Right lobe of liver (tissue), 6 donors: ENCODE measurements at regions not wholly inside any gene's neighbourhood (a gene's known extent, or its start where the extent isn't known, plus 50 kb on each side); places are given as distances from the start of the nearest gene placed in this dataset.

ENCODE experiments used
- ATAC-seq, 4 donors: fragments of 200-7000 bp; cut with Tn5 transposase; one replicate each; pipeline ENCODE4 v1.9.1; 2020; ENCODE audit warnings: mild to moderate bottlenecking in 4 of 4, moderate library complexity in 4 of 4
- DNase-seq, 3 donors: peaks; one replicate each; pipeline ENCODE4 v3.0.0-alpha.2; 2020
- H3K27ac ChIP-seq, 3 donors: fragments of 200-600 bp; one replicate each; pipeline ENCODE4 v1.8.0; 2022
- H3K27me3 ChIP-seq, 2 donors: fragments of 200-600 bp; one replicate each; pipeline ENCODE4 v1.8.0; 2022
- H3K36me3 ChIP-seq, 4 donors: fragments of 200-600 bp; sonication (generic) in 1 of 4; one replicate each; pipeline versions ENCODE4 v1.5.1 to v1.8.0; 2017 to 2022; ENCODE audit warnings: control low read depth in 1 of 4
- H3K4me1 ChIP-seq, 4 donors: fragments of 200-600 bp; sonication (generic) in 1 of 4; one replicate each; pipeline versions ENCODE4 v1.5.1 to v1.8.0; 2017 to 2022; ENCODE audit warnings: control low read depth in 1 of 4
- H3K4me3 ChIP-seq, 3 donors: fragments of 200-600 bp; one replicate each; pipeline ENCODE4 v1.8.0; 2022
- H3K9me3 ChIP-seq, 4 donors: fragments of 200-600 bp; sonication (generic) in 1 of 4; one replicate each; pipeline versions ENCODE4 v1.5.1 to v1.8.0; 2017 to 2022; ENCODE audit warnings: control low read depth in 1 of 4
- CTCF ChIP-seq, 4 donors: fragments of 200-600 bp in 3 of 4; fragments of 450-650 bp in 1 of 4; IDR thresholded peaks; one replicate each; pipeline versions ENCODE4 v1.5.1 to v1.8.0; 2016 to 2022; ENCODE audit warnings: antibody characterized with exemption in 4 of 4, mild to moderate bottlenecking in 2 of 4
- POLR2A ChIP-seq: fragments of 450-650 bp; IDR thresholded peaks from one replicate; pipeline ENCODE4 v1.6.1; 2017; ENCODE audit warnings: antibody characterized with exemption, mild to moderate bottlenecking
- WGBS: methylation state at CpG from one replicate; pipeline ENCODE4 v1.1.6; 2018; ENCODE audit warnings: low coverage, low lambda C conversion rate; ENCODE audit not compliant: insufficient coverage; ENCODE audit errors: missing lambda C conversion rate; 5-methylcytosine and 5-hydroxymethylcytosine counted together
- intact Hi-C, 2 donors: fragments of 100-400 bp; cut with DNase I; formaldehyde crosslinking; loops; one replicate each; pipeline versions ENCODE4 v1.11.2 to v1.14.1; 2022
- donor health status: DM: no; HTN: yes; CAD: no.
- donor health status: DM: no; HTN: no; CAD: no.
- donor health status: DM: no; HTN: no; CAD: no.
- donor health status: DM: no; HTN: yes; CAD: no.
- donor health status: DM: no; HTN: yes; CAD: no.

GRCh38 chr2:79292239-79292957 is 132.8 kb upstream of the REG3A start:
- no peak overlapping the region for H3K27ac ChIP-seq
- H3K36me3 ChIP-seq = no peaks in the 10 kb centered on the region
- no peak overlapping the region for H3K4me3 ChIP-seq
- 0% methylated on average over 1 of the region's 1 CpG for WGBS
- no peak for ATAC-seq
- no peaks in the 10 kb centered on the region for H3K9me3 ChIP-seq
- DNase-seq = no peak
- TF ChIP-seq POLR2A (no peak), CTCF (IDR thresholded peaks at IDR 0.05) (no peak)
- no peaks in the 10 kb centered on the region for H3K4me1 ChIP-seq
- intact Hi-C loops = no loop called here
- no peaks in the 10 kb centered on the region for H3K27me3 ChIP-seq

- ATAC-seq (no peak), DNase-seq (no peak)
- Histone ChIP-seq H3K36me3 (no peaks in the 10 kb centered on the region), H3K9me3 (no peaks in the 10 kb centered on the region), H3K4me3 (no peak overlapping the region), H3K27me3 (no peaks in the 10 kb centered on the region), H3K27ac (no peak overlapping the region), H3K4me1 (no peaks in the 10 kb centered on the region)
- intact Hi-C loops = no loop called here
- TF ChIP-seq CTCF (IDR thresholded peaks at IDR 0.05) (no peak), POLR2A (no peak)
- WGBS = 60% methylated on average over 3 of the region's 3 CpGs
These were observed 116.3 kb upstream of the REG3A start for GRCh38 chr2:79275863-79276262.

- WGBS = 36% methylated on average over 2 of the region's 2 CpGs
- intact Hi-C loops = no loop called here
- no peaks in the 10 kb centered on the region for H3K27me3 ChIP-seq
- H3K36me3 ChIP-seq = no peaks in the 10 kb centered on the region
- DNase-seq (no peak), ATAC-seq (no peak)
- H3K4me1 ChIP-seq = no peaks in the 10 kb centered on the region
- no peak overlapping the region for H3K4me3 ChIP-seq
- no peak for TF ChIP-seq CTCF (IDR thresholded peaks at IDR 0.05)
- TF ChIP-seq POLR2A = no peak
- H3K27ac ChIP-seq = no peak overlapping the region
- H3K9me3 ChIP-seq = no peaks in the 10 kb centered on the region
These were observed 115.6 kb upstream of the REG3A start for GRCh38 chr2:79275197-79275596.

GRCh38 chr2:79272616-79273015 is 113.1 kb upstream of the REG3A start:
- ATAC-seq (no peak), DNase-seq (no peak)
- H3K4me3 ChIP-seq = no peak overlapping the region
- H3K27me3 ChIP-seq = no peaks in the 10 kb centered on the region
- H3K27ac ChIP-seq = no peak overlapping the region
- intact Hi-C loops = no loop called here
- no peaks in the 10 kb centered on the region for H3K9me3 ChIP-seq
- H3K4me1 ChIP-seq = no peaks in the 10 kb centered on the region
- TF ChIP-seq POLR2A (no peak), CTCF (IDR thresholded peaks at IDR 0.05) (no peak)
- no peaks in the 10 kb centered on the region for H3K36me3 ChIP-seq

GRCh38 chr2:79271456-79271855 is 111.9 kb upstream of the REG3A start:
- H3K27me3 ChIP-seq = no peaks in the 10 kb centered on the region
- intact Hi-C loops = no loop called here
- no peak overlapping the region for H3K4me3 ChIP-seq
- no peak for DNase-seq
- TF ChIP-seq CTCF (IDR thresholded peaks at IDR 0.05) = no peak
- no peak for TF ChIP-seq POLR2A
- H3K4me1 ChIP-seq = no peaks in the 10 kb centered on the region
- WGBS = 14% methylated on average over 2 of the region's 3 CpGs
- no peak for ATAC-seq
- H3K36me3 ChIP-seq = no peaks in the 10 kb centered on the region
- H3K27ac ChIP-seq = no peak overlapping the region
- no peaks in the 10 kb centered on the region for H3K9me3 ChIP-seq
